ENCODE measurements at regions not wholly inside any gene's neighbourhood (a gene's known extent, or its start where the extent isn't known, plus 50 kb on each side); places are given as distances from the start of the nearest gene placed in this dataset.
"Not testable (repeated sequence)": the region's sequence is repeated elsewhere in the genome, so short reads cannot be mapped to it uniquely, and the experiment has no call there.

DNA sequence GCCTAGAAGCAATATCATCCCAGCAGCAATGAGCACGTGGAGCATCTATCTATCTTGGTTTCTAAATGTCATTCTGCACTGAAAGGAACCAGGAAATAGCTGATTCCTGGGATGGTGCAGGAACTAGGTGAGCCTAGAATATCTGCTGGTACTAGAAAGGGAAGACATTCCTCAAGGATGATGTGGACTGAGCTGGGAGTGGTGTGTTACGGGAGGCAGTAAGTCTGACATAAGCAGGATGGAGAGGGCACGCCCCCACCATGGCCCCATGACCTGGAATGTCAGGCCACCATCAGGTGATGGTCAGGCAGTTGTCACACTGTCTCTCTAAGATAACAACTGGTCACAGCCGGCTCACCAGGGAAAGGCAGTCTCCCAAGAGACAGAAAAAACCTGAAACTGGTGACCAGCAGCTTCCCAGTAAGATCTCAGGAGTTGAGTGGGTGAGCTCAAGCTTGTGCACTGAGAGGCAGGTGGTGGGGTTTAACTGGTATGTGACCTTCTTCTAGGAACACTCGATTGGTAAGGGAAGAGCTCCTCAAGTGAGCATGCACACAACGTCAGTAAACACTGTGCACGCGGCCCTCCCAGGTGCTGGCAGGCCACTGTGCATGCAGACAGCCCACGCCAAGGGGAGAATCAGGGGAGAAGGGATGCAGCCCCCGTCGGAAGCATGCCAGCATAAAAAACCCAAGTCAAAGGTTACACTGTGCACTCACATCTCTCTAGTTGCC is 148.7 kb downstream of the ADSS2 start:
- H3K4me1 ChIP-seq = no peaks in the 10 kb centered on the region

DNA sequence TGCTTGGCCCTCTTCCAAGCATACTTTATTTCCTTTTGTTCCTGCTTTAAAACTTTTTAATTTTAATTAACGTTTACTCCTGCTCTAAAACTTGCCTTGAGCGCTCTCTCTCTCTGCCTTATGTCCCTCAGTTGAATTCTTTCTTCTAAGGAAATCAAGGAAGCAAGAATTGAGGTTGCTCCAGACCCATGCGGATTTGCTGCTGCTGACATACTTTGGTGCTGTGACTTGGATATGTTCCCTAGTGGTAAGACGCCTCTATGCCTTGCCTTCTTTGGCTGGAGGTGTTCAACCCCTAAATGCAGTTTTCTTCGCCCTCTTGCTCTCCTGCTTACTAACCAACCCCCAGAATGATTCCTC is 148.1 kb downstream of the ADSS2 start:
- Histone ChIP-seq H3K4me3 (ENCODE audit: low read depth, low read length) (no peak overlapping the region), H3K27me3 (no peaks in the 10 kb centered on the region), H3K36me3 (no peaks in the 10 kb centered on the region), H3K9me3 (no peaks in the 10 kb centered on the region), H3K4me1 (no peaks in the 10 kb centered on the region)
- no peak for DNase-seq
- TF ChIP-seq, protein P1, sequence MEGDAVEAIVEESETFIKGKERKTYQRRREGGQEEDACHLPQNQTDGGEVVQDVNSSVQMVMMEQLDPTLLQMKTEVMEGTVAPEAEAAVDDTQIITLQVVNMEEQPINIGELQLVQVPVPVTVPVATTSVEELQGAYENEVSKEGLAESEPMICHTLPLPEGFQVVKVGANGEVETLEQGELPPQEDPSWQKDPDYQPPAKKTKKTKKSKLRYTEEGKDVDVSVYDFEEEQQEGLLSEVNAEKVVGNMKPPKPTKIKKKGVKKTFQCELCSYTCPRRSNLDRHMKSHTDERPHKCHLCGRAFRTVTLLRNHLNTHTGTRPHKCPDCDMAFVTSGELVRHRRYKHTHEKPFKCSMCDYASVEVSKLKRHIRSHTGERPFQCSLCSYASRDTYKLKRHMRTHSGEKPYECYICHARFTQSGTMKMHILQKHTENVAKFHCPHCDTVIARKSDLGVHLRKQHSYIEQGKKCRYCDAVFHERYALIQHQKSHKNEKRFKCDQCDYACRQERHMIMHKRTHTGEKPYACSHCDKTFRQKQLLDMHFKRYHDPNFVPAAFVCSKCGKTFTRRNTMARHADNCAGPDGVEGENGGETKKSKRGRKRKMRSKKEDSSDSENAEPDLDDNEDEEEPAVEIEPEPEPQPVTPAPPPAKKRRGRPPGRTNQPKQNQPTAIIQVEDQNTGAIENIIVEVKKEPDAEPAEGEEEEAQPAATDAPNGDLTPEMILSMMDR (IDR thresholded peaks at IDR 0.05; ENCODE audit: low read depth, low read length) = no peak

More for the DNA sequence above, 148.7 kb downstream of the ADSS2 start:
- Histone ChIP-seq H3K9me3 (no peaks in the 10 kb centered on the region), H3K36me3 (no peaks in the 10 kb centered on the region), H3K27me3 (no peaks in the 10 kb centered on the region), H3K4me3 (ENCODE audit: low read depth, low read length) (no peak overlapping the region)
- TF ChIP-seq, protein P1 (IDR thresholded peaks at IDR 0.05; ENCODE audit: low read depth, low read length) = no peak
- DNase-seq = no peak

DNA sequence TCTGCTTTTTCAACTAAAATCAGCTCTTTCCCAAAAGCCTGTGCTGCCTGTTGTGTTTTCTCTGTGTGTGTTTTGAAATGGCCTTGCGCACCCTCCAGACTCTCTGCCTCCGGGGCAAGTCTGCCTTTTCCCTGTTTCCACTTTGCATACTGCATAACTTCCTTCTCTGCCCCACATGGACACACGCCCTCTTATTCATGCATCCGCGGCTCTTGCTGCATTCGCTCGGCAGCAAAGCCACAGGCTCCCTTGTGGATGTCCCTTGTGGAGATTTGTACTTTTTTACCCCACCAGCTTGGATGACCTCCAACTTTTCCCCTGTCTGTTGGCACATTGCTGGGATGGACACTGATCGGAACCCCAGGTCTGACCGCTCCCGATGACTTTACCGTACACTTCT is 147.6 kb downstream of the ADSS2 start:
- TF ChIP-seq, protein P1 (IDR thresholded peaks at IDR 0.05; ENCODE audit: low read depth, low read length) = no peak
- no peaks in the 10 kb centered on the region for H3K4me1 ChIP-seq

DNA sequence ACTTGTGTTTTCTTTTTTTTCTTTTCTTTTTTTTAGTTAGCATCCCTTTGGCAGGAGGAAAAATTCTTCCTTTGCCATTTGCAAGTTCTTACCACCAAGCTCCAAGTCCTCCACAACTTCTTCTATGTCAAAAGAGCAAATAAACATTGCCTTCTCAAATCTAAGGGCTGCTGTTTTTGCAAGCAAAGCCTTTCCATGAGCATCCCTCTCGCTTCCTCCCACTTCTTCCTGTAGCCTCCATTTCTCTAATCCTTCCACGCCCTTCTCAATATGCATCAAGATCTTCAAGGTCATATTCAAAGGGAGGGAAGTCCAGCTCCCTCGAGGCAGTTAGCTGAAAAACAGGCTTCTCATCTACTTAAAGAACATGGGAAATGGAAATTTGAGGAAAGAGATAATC is 147.1 kb downstream of the ADSS2 start:
- TF ChIP-seq, protein P1 (IDR thresholded peaks at IDR 0.05; ENCODE audit: low read depth, low read length) = no peak
- no peak for DNase-seq
- Histone ChIP-seq H3K4me1 (no peaks in the 10 kb centered on the region), H3K36me3 (no peaks in the 10 kb centered on the region), H3K4me3 (ENCODE audit: low read depth, low read length) (no peak overlapping the region), H3K9me3 (no peaks in the 10 kb centered on the region), H3K27me3 (no peaks in the 10 kb centered on the region)

More for the DNA sequence above, 147.6 kb downstream of the ADSS2 start:
- H3K4me3 ChIP-seq (ENCODE audit: low read depth, low read length) = no peak overlapping the region
- H3K36me3 ChIP-seq = no peaks in the 10 kb centered on the region
- no peak for DNase-seq
- no peaks in the 10 kb centered on the region for H3K9me3 ChIP-seq
- H3K27me3 ChIP-seq = no peaks in the 10 kb centered on the region

DNA sequence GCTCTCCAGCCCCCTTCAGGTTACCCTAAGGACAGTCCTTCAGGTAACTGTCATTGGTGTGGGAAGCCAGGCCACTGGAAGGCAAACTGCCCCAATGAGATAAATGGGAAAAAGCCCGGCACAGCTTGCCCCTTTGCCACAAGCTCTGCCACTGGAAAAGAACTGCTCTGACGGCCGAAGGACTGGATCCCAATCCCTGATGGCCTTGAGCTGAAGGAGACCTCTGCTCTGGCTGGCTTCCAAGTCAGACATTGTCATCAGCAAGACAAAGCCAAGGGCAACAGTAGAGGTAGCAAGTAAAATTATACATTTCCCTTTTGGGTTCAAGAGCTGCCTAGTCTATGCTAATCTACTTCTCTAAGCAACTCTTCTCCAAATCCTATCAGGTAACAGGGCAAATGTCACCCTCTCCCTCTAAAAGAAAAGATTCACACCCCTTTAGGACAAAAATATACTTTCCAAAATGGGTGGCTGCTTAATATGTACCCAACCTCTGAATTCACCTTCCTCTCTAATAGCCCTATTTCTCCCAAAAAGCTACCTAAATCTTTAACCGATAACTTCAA is 145.8 kb downstream of the ADSS2 start:
- H3K36me3 ChIP-seq = no peaks in the 10 kb centered on the region
- H3K4me3 ChIP-seq (ENCODE audit: low read depth, low read length) = no peak overlapping the region
- no peak for DNase-seq
- TF ChIP-seq, protein P1 (IDR thresholded peaks at IDR 0.05; ENCODE audit: low read depth, low read length) = no peak
- no peaks in the 10 kb centered on the region for H3K27me3 ChIP-seq
- H3K9me3 ChIP-seq = no peaks in the 10 kb centered on the region
- no peaks in the 10 kb centered on the region for H3K4me1 ChIP-seq

DNA sequence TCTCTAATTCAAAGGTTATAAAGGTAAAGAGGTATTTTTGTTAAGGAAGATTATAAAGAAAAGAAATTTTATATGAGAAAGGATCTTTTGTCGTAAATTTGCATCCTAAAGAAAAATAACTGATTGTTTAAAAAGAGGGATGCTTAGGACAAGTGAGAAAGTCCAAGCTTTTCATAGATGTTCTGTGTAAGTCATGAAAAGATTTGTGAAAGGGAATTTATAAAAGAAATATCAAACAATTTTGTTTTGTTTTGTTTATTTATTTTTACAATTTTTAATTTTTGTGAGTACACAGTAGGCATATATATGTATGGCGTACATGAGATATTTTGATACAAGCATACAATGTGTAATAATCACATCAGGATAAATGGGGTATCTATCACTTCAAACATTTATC is 145.2 kb downstream of the ADSS2 start:
- Histone ChIP-seq H3K36me3 (no peaks in the 10 kb centered on the region), H3K4me3 (ENCODE audit: low read depth, low read length) (no peak overlapping the region), H3K4me1 (no peaks in the 10 kb centered on the region), H3K27me3 (no peaks in the 10 kb centered on the region), H3K9me3 (no peaks in the 10 kb centered on the region)
- DNase-seq = no peak
- TF ChIP-seq, protein P1 (IDR thresholded peaks at IDR 0.05; ENCODE audit: low read depth, low read length) = no peak

DNA sequence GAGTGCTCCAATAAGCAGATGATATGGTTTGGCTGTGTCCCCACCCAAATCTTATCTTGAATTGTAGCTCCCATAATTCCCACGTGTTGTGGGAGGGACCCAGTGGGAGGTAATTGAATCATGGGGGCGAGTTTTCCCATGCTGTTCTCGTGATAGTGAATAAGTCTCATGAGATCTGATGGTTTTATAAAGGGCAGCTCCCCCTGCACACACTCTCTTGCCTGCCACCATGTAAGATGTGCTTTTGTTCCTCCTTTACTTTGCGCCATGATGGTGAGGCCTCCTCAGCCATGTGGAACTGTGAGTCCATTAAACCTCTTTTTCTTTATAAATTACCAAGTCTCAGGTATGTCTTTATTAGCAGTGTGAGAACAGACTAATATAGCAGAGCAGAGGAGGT is 142.5 kb downstream of the ADSS2 start:
- H3K4me1 ChIP-seq; DNase-seq; H3K27me3 ChIP-seq; H3K36me3 ChIP-seq; H3K9me3 ChIP-seq; H3K4me3 ChIP-seq (ENCODE audit: low read depth, low read length): not testable (repeated sequence)
